Pancreas (tissue), 10 donors: ENCODE measurements at regions not wholly inside any gene's neighbourhood (a gene's known extent, or its start where the extent isn't known, plus 50 kb on each side); places are given as distances from the start of the nearest gene placed in this dataset.
"Not testable (repeated sequence)": the region's sequence is repeated elsewhere in the genome, so short reads cannot be mapped to it uniquely, and the experiment has no call there.

Source experiments
- ATAC-seq, 4 donors: fragments of 200-7000 bp; cut with Tn5 transposase; one replicate each; pipeline versions ENCODE4 v1.8.0 to v1.9.1; 2020; ENCODE audit warnings: mild to moderate bottlenecking in 4 of 4, moderate library complexity in 4 of 4
- DNase-seq, 6 donors: peaks; one replicate each; pipeline ENCODE4 v3.0.0-alpha.2; 2020
- FAIRE-seq: peaks from 2 replicates; lab custom pipeline; 2012; peaks lifted over from hg19 to GRCh38; lab: Jason Lieb, UNC
- H3K27ac ChIP-seq, 4 donors: fragments of 200-600 bp; sonication (generic); 1 replicate in 3 of 4; 2 replicates in 1 of 4; pipeline versions ENCODE4 v1.5.0 to v1.8.0; 2020
- H3K27me3 ChIP-seq, 4 donors: fragments of 200-600 bp; one replicate each; pipeline ENCODE4 v1.8.0; 2021
- H3K36me3 ChIP-seq, 3 donors: fragments of 200-600 bp; sonication (generic) in 1 of 3; one replicate each; pipeline versions ENCODE4 v1.5.0 to v1.8.0; 2020 to 2021
- H3K4me1 ChIP-seq, 3 donors: fragments of 200-600 bp; one replicate each; pipeline ENCODE4 v1.8.0; 2021
- H3K4me3 ChIP-seq, 4 donors: fragments of 200-600 bp; sonication (generic) in 2 of 4; one replicate each; pipeline versions ENCODE4 v1.5.0 to v1.8.0; 2020 to 2021
- H3K9me3 ChIP-seq, 4 donors: fragments of 200-600 bp; one replicate each; pipeline ENCODE4 v1.8.0; 2021
- CTCF ChIP-seq, 4 donors: fragments of 200-600 bp; sonication (generic) in 3 of 4; IDR thresholded peaks; one replicate each; pipeline versions ENCODE4 v1.5.0 to v1.8.0; 2021; ENCODE audit warnings: antibody characterized with exemption in 4 of 4
- WGBS, 2 donors: extraction: QIAGEN DNeasy Blood & Tissue Kit; methylation state at CpG; one replicate each; pipeline ENCODE4 v1.1.7; 2013; 5-methylcytosine and 5-hydroxymethylcytosine counted together
- intact Hi-C, 3 donors: fragments of 100-400 bp; cut with DNase I; formaldehyde crosslinking; loops; one replicate each; pipeline versions ENCODE4 v1.11.1 to v1.14.2; 2022
- donor health status: healthy with polysubstance abuse.
- donor health status: DM: no; HTN: no; CAD: no; lungs with moderate emphysema.
- donor health status: DM: no; HTN: no; CAD: no.
- donor health status: control.
- donor health status: control.
- donor health status: Bipolar disorder and iron deficiency.
- donor health status: DM: yes; HTN: yes; CAD: no.
- donor health status: DM: no; HTN: no; CAD: no.
- donor health status: DM: no; HTN: no; CAD: no.
- donor health status: DM: yes; HTN: yes; CAD: no.

DNA sequence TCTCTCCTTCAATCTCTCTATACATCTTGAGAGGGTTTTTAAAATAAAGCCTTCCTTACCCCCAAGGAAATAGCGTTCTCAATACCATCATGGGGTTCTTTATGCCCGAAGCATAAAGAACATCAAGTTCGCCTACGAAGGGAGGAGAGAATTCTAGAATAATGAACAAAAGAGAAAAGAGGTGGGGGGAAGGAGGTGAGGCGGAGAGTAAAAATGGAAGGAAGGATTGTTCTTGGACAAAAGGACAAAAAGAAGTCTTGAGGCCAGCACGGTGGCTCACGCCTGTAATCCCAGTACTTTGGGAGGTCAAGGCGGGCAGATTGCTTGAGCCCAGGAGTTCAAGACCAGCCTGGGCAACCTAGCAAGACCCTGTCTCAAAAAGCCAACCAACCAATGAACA lies 319.8 kb upstream of the NCKAP5 start:
- DNase-seq (no peak), FAIRE-seq (no peak), ATAC-seq (no peak)
- TF ChIP-seq CTCF (IDR thresholded peaks at IDR 0.05) = no peak
- WGBS, 2 donors = 81 to 90% methylated on average over 8 of the region's 8 CpGs
- Histone ChIP-seq H3K4me3 (no peak overlapping the region), H3K36me3 (no peaks in the 10 kb centered on the region), H3K9me3 (no peaks in the 10 kb centered on the region), H3K27me3 (no peaks in the 10 kb centered on the region), H3K27ac (no peak overlapping the region), H3K4me1 (no peaks in the 10 kb centered on the region)
- intact Hi-C loops = no loop called here

GRCh38 chr2:133888621-133889219 lies 320.5 kb upstream of the NCKAP5 start:
- H3K36me3 ChIP-seq = no peaks in the 10 kb centered on the region

DNA sequence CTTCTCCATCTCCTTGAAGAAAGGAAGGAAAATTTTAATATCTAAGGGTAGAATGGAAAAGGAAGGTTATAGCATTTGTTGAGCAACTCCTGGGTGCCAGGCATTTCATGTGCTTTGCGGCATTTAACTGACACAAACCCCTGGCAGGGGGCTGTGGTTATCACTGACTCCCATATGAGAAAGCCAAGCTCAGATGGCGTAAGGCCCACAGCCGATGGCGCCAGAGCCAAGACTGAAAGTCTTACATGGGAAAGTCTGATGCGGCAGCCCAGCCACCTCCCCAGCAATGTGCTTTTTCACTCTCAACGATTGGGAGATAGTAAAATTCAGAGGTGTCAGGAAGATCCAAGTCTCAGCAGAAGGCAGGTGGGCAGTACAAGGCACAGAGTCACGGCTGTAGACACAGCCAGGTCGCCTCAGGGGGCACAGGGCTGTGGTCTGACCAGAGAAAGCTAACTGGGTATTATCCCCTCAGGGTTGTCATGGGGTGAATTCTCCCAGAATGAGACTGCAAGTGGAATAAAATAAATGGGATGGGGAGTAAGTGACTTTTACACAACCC lies 324.2 kb upstream of the NCKAP5 start:
- Histone ChIP-seq H3K36me3 (no peaks in the 10 kb centered on the region), H3K9me3 (no peaks in the 10 kb centered on the region), H3K4me3 (no peak overlapping the region), H3K27ac (no peak overlapping the region), H3K4me1 (no peaks in the 10 kb centered on the region), H3K27me3 (no peaks in the 10 kb centered on the region)
- intact Hi-C loops = no loop called here
- DNase-seq = no peak
- no peak for TF ChIP-seq CTCF (IDR thresholded peaks at IDR 0.05)
- 65 to 76% methylated on average over 8 of the region's 8 CpGs for WGBS, 2 donors
- no peak for ATAC-seq
- FAIRE-seq = no peak

More at GRCh38 chr2:133888621-133889219, 320.5 kb upstream of the NCKAP5 start:
- no peak for FAIRE-seq
- no peak for DNase-seq
- Histone ChIP-seq H3K9me3 (no peaks in the 10 kb centered on the region), H3K27ac (no peak overlapping the region), H3K27me3 (no peaks in the 10 kb centered on the region), H3K4me1 (no peaks in the 10 kb centered on the region), H3K4me3 (no peak overlapping the region)
- no peak for TF ChIP-seq CTCF (IDR thresholded peaks at IDR 0.05)
- no peak for ATAC-seq
- 69 to 76% methylated on average over 8 of the region's 8 CpGs for WGBS, 2 donors
- intact Hi-C loops = no loop called here

GRCh38 chr2:133894429-133894828 lies 326.2 kb upstream of the NCKAP5 start:
- WGBS, 2 donors = 90 to 91% methylated on average over 9 of the region's 9 CpGs
- Histone ChIP-seq H3K9me3 (no peaks in the 10 kb centered on the region), H3K4me3 (no peak overlapping the region), H3K4me1 (no peaks in the 10 kb centered on the region), H3K27me3 (no peaks in the 10 kb centered on the region), H3K36me3 (no peaks in the 10 kb centered on the region), H3K27ac (no peak overlapping the region)
- no peak for TF ChIP-seq CTCF (IDR thresholded peaks at IDR 0.05)
- DNase-seq (no peak), FAIRE-seq (no peak), ATAC-seq (no peak)
- intact Hi-C loops = no loop called here

DNA sequence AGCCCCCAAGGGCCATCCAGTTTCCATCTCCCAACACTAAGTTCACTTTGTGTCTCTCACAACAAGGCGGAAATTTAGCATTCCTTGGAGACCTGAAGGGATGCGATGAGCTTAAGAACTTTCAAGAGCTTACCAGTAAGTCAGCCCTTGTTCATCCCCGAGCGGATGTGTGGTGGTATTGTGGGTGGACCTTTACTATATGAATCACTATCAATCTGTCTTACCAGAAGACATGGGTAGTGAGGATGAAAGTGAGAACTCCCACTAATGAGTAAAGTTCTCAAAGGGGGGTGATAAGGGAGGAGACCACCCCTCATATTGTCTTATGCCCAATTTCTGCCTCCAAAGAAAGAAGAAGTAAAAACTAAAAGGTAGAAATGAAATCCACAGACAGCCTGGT lies 329.6 kb upstream of the NCKAP5 start:
- H3K4me1 ChIP-seq, H3K9me3 ChIP-seq, H3K36me3 ChIP-seq, FAIRE-seq, intact Hi-C loops, ATAC-seq, H3K27me3 ChIP-seq, DNase-seq, H3K4me3 ChIP-seq, H3K27ac ChIP-seq: not testable (repeated sequence)
- WGBS, 2 donors = 72 to 81% methylated on average over 4 of the region's 4 CpGs
